Aorta (tissue), 5 donors: ENCODE measurements at regions not wholly inside any gene's neighbourhood (a gene's known extent, or its start where the extent isn't known, plus 50 kb on each side); places are given as distances from the start of the nearest gene placed in this dataset.
"Not testable (repeated sequence)": the region's sequence is repeated elsewhere in the genome, so short reads cannot be mapped to it uniquely, and the experiment has no call there.

ENCODE experiments used
- ATAC-seq: fragments of 200-7000 bp; cut with Tn5 transposase; one replicate; pipeline ENCODE4 v1.9.1; 2022; ENCODE audit warnings: moderate library complexity; ENCODE audit not compliant: low FRiP score
- DNase-seq, 2 donors: peaks; one replicate each; pipeline ENCODE4 v3.0.0-alpha.2; 2020
- H3K27ac ChIP-seq, 2 donors: one replicate each; pipeline ENCODE4 v1.5.1; 2013; ENCODE audit warnings: low read length in 2 of 2, mild to moderate bottlenecking in 2 of 2, moderate library complexity in 2 of 2, control low read depth in 1 of 2, inconsistent platforms in 1 of 2, low read depth in 1 of 2
- H3K27me3 ChIP-seq, 2 donors: one replicate each; pipeline ENCODE4 v1.6.1; 2013; ENCODE audit warnings: control low read depth in 1 of 2, low read length in 1 of 2, mild to moderate bottlenecking in 1 of 2, moderate library complexity in 1 of 2; ENCODE audit not compliant: insufficient read depth in 2 of 2, control insufficient read depth in 1 of 2
- H3K36me3 ChIP-seq, 2 donors: one replicate each; pipeline ENCODE4 v1.6.1; 2013; ENCODE audit warnings: control low read depth in 1 of 2, low read length in 1 of 2, mild to moderate bottlenecking in 1 of 2; ENCODE audit not compliant: insufficient read depth in 2 of 2, control insufficient read depth in 1 of 2
- H3K4me1 ChIP-seq, 2 donors: one replicate each; pipeline ENCODE4 v1.6.1; 2013; ENCODE audit warnings: low read length in 2 of 2, control low read depth in 1 of 2, mild to moderate bottlenecking in 1 of 2, moderate library complexity in 1 of 2; ENCODE audit not compliant: insufficient read depth in 2 of 2, control insufficient read depth in 1 of 2
- H3K4me3 ChIP-seq, 2 donors: one replicate each; pipeline ENCODE4 v1.5.1; 2013; ENCODE audit warnings: low read length in 2 of 2, control low read depth in 1 of 2, mild to moderate bottlenecking in 1 of 2
- H3K9me3 ChIP-seq: one replicate; pipeline ENCODE4 v1.6.1; 2013; ENCODE audit warnings: mild to moderate bottlenecking, low read length; ENCODE audit not compliant: control insufficient read depth
- WGBS, 2 donors: extraction: QIAGEN DNeasy Blood & Tissue Kit; methylation state at CpG; one replicate each; pipeline ENCODE4 v1.1.7; 2013; 5-methylcytosine and 5-hydroxymethylcytosine counted together
- intact Hi-C, 2 donors: fragments of 100-400 bp; cut with DNase I; formaldehyde crosslinking; loops; one replicate each; pipeline versions ENCODE4 v1.14.2 to v1.15.0; 2022
- donor health status: healthy with polysubstance abuse.
- donor health status: Bipolar disorder and iron deficiency.
- donor health status: DM: no; HTN: no; CAD: no.
- donor health status: DM: no; HTN: no; CAD: no.
- donor health status: DM: yes; HTN: yes; CAD: no.

DNA sequence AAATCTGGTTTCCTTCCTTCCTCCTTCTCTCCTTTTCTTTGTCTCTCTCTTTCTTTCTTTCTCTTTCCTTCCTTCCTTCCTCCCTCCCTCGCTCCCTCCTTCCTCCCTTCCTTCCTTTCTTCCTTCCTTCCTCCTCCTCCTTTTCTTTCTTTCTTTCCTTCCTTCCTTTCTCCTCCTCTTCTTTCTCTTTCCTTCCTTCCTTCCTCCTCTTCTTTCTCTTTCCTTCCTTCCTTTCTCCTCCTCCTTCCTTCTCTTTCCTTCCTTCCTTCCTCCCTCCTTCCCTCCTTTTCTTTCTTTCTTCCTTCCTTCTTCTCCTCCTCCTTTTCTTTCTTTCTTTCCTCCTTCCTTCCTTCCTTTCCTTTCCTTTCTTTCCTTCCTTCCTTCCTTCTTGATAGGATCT lies 61.2 kb downstream of the VIP start:
- H3K4me3 ChIP-seq, result no peak overlapping the region
- DNase-seq, result no peak
- H3K4me1 ChIP-seq, result no peaks in the 10 kb centered on the region
- no peaks in the 10 kb centered on the region for H3K9me3 ChIP-seq
- 78 to 84% methylated on average over 1 of the region's 1 CpG for WGBS, 2 donors
- no peaks in the 10 kb centered on the region for H3K27me3 ChIP-seq
- intact Hi-C loops, result no loop called here
- no peak overlapping the region for H3K27ac ChIP-seq
- no peaks in the 10 kb centered on the region for H3K36me3 ChIP-seq
- no peak for ATAC-seq

- intact Hi-C loops, result no loop called here
- Histone ChIP-seq H3K9me3 (no peaks in the 10 kb centered on the region), H3K27ac (no peak overlapping the region), H3K27me3 (no peaks in the 10 kb centered on the region), H3K4me1 (no peaks in the 10 kb centered on the region), H3K36me3 (no peaks in the 10 kb centered on the region), H3K4me3 (no peak overlapping the region)
- no peak for DNase-seq
- WGBS, 2 donors, result 54 to 61% methylated on average over 5 of the region's 5 CpGs
- ATAC-seq, result no peak
Observed at GRCh38 chr6:152815230-152815872, 64.8 kb downstream of the VIP start.

GRCh38 chr6:152816055-152816454 lies 65.5 kb downstream of the VIP start:
- no peaks in the 10 kb centered on the region for H3K36me3 ChIP-seq
- ATAC-seq, result no peak
- 47 to 63% methylated on average over 3 of the region's 3 CpGs for WGBS, 2 donors
- H3K4me1 ChIP-seq, result no peaks in the 10 kb centered on the region
- no peaks in the 10 kb centered on the region for H3K9me3 ChIP-seq
- no peak overlapping the region for H3K27ac ChIP-seq
- intact Hi-C loops, result no loop called here
- no peak overlapping the region for H3K4me3 ChIP-seq
- no peak for DNase-seq
- H3K27me3 ChIP-seq, result no peaks in the 10 kb centered on the region

GRCh38 chr6:152821525-152821924 lies 70.9 kb downstream of the VIP start:
- 38 to 43% methylated on average over 4 of the region's 4 CpGs for WGBS, 2 donors
- Histone ChIP-seq H3K36me3 (no peaks in the 10 kb centered on the region), H3K4me1 (no peaks in the 10 kb centered on the region), H3K27me3 (peaks cover 0 to 3% of the 10 kb centered on the region in 2 donors), H3K9me3 (no peaks in the 10 kb centered on the region), H3K4me3 (no peak overlapping the region), H3K27ac (no peak overlapping the region)
- intact Hi-C loops, result no loop called here
- no peak for DNase-seq
- ATAC-seq, result no peak

GRCh38 chr6:152824666-152825065 lies 74.1 kb downstream of the VIP start:
- whole genome bisulfite sequencing, 2 donors, result 83 to 93% methylated on average over 2 of the region's 2 CpGs
- intact Hi-C loops, result no loop called here
- ATAC-seq (no peak), DNase-seq (no peak)
- H3K27ac ChIP-seq, result no peak overlapping the region
- H3K9me3 ChIP-seq, result no peaks in the 10 kb centered on the region
- no peak overlapping the region for H3K4me3 ChIP-seq
- H3K27me3 ChIP-seq, result peaks cover 0 to 3% of the 10 kb centered on the region in 2 donors
- no peaks in the 10 kb centered on the region for H3K4me1 ChIP-seq
- H3K36me3 ChIP-seq, result no peaks in the 10 kb centered on the region

GRCh38 chr6:152828431-152828830 lies 77.8 kb downstream of the VIP start:
- intact Hi-C loops, result no loop called here
- Histone ChIP-seq H3K4me3 (no peak overlapping the region), H3K4me1 (no peaks in the 10 kb centered on the region), H3K27ac (no peak overlapping the region), H3K9me3 (no peaks in the 10 kb centered on the region), H3K27me3 (no peaks in the 10 kb centered on the region), H3K36me3 (no peaks in the 10 kb centered on the region)
- no peak for DNase-seq
- 19 to 36% methylated on average over 1 of the region's 1 CpG for WGBS, 2 donors
- ATAC-seq, result no peak

- H3K4me3 ChIP-seq, H3K9me3 ChIP-seq, H3K27me3 ChIP-seq, DNase-seq, ATAC-seq, H3K27ac ChIP-seq, H3K36me3 ChIP-seq, intact Hi-C loops, H3K4me1 ChIP-seq: not testable (repeated sequence)
- 91 to 96% methylated on average over 26 to 31 of the region's 31 CpGs for WGBS, 2 donors
Observed at GRCh38 chr6:152834366-152834765, 83.8 kb downstream of the VIP start.

- no peak overlapping the region for H3K27ac ChIP-seq
- WGBS, 2 donors, result 14 to 21% methylated on average over 1 of the region's 1 CpG
- ATAC-seq (no peak), DNase-seq (no peak)
- H3K27me3 ChIP-seq, result no peaks in the 10 kb centered on the region
- H3K36me3 ChIP-seq, result no peaks in the 10 kb centered on the region
- H3K9me3 ChIP-seq, result peaks cover 2% of the 10 kb centered on the region
- intact Hi-C loops, result no loop called here
- no peaks in the 10 kb centered on the region for H3K4me1 ChIP-seq
- H3K4me3 ChIP-seq, result no peak overlapping the region
Observed at GRCh38 chr6:152836523-152836922, 85.9 kb downstream of the VIP start.

- no peak for ATAC-seq
- H3K27me3 ChIP-seq, result no peaks in the 10 kb centered on the region
- intact Hi-C loops, result no loop called here
Observed at GRCh38 chr6:152845421-152845820, 94.8 kb downstream of the VIP start.

More at GRCh38 chr6:152845421-152845820, 94.8 kb downstream of the VIP start:
- no peak for DNase-seq
- Histone ChIP-seq H3K4me1 (no peaks in the 10 kb centered on the region), H3K27ac (no peak overlapping the region), H3K36me3 (no peaks in the 10 kb centered on the region), H3K9me3 (no peaks in the 10 kb centered on the region), H3K4me3 (no peak overlapping the region)
